OCI-LY7 (cell line): ENCODE measurements at regions not wholly inside any gene's neighbourhood (a gene's known extent, or its start where the extent isn't known, plus 50 kb on each side); places are given as distances from the start of the nearest gene placed in this dataset.

Experiments
- BruUV-seq: library from RNA; stranded (reverse); fragments of 400-500 nt; replicated peaks from 2 replicates; lab custom pipeline; 2021; lab: Mats Ljungman, UMichigan
- CTCF ChIA-PET: fragments of 300-600 bp; sonication (Branson Sonifier 250); formaldehyde crosslinking; loops from one replicate; lab custom pipeline; 2022; ENCODE audit warnings: antibody characterized with exemption; ENCODE audit not compliant: unreplicated experiment; lab: Charles Lee
- POLR2A ChIA-PET: fragments of 300-600 bp; sonication (Branson Sonifier 250); formaldehyde crosslinking; loops from one replicate; lab custom pipeline; 2022; ENCODE audit warnings: antibody characterized with exemption; lab: Charles Lee
- DNase-seq: peaks from one replicate; pipeline ENCODE4 v3.0.0-alpha.2; 2015; ENCODE audit warnings: low spot score
- H2AFZ ChIP-seq: fragments of 200-600 bp; sonication (generic), shearing (Covaris generic); 2 replicates; pipeline ENCODE4 v1.6.1; 2014; ENCODE audit warnings: mild to moderate bottlenecking, antibody characterized with exemption, low read length, moderate library complexity
- H3K27ac ChIP-seq: fragments of 200-600 bp; sonication (generic); 2 replicates; pipeline ENCODE4 v1.5.1; 2014; ENCODE audit warnings: mixed run types, low read depth, mild to moderate bottlenecking, moderate library complexity, low read length, inconsistent platforms; ENCODE audit not compliant: poor library complexity, severe bottlenecking
- H3K36me3 ChIP-seq: fragments of 200-600 bp; sonication (generic); 2 replicates; pipeline ENCODE4 v1.6.1; 2014; ENCODE audit warnings: mild to moderate bottlenecking, antibody characterized with exemption, low read length, moderate library complexity, mixed read lengths; ENCODE audit not compliant: insufficient read depth
- H3K4me1 ChIP-seq: fragments of 200-600 bp; sonication (generic); 2 replicates; pipeline ENCODE4 v1.5.1; 2014; ENCODE audit warnings: mild to moderate bottlenecking, low read length; ENCODE audit not compliant: insufficient read depth, poor library complexity, severe bottlenecking
- H3K4me2 ChIP-seq: fragments of 200-600 bp; sonication (generic); 2 replicates; pipeline ENCODE4 v1.6.1; 2014; ENCODE audit warnings: mild to moderate bottlenecking, low read length
- H3K4me3 ChIP-seq: fragments of 200-600 bp; sonication (generic); 2 replicates; pipeline ENCODE4 v1.5.1; 2014; ENCODE audit warnings: mild to moderate bottlenecking, low read depth, low read length; ENCODE audit not compliant: poor library complexity, severe bottlenecking
- H3K79me2 ChIP-seq: fragments of 200-600 bp; sonication (generic); 2 replicates; pipeline ENCODE4 v1.6.1; 2016; ENCODE audit warnings: low read depth, mild to moderate bottlenecking, low read length, moderate library complexity, mixed read lengths; ENCODE audit not compliant: insufficient read depth
- H3K9me2 ChIP-seq: fragments of 200-600 bp; sonication (generic); 2 replicates; pipeline ENCODE4 v1.6.1; 2016; ENCODE audit warnings: mild to moderate bottlenecking, low read length, mixed read lengths; ENCODE audit not compliant: insufficient read depth
- H3K9me3 ChIP-seq: fragments of 200-600 bp; sonication (generic); 2 replicates; pipeline ENCODE4 v1.6.1; 2014; ENCODE audit warnings: mild to moderate bottlenecking, mixed run types, low read length, mixed read lengths
- H4K20me1 ChIP-seq: fragments of 200-600 bp; sonication (generic); 2 replicates; pipeline ENCODE4 v1.6.1; 2014; ENCODE audit warnings: mild to moderate bottlenecking, antibody characterized with exemption, low read length, moderate library complexity, mixed read lengths; ENCODE audit not compliant: insufficient read depth
- EZH2phosphoT487 ChIP-seq: fragments of 200-600 bp; sonication (generic); IDR thresholded peaks from 2 replicates; pipeline ENCODE4 v1.6.1; 2018; ENCODE audit warnings: low read depth, borderline replicate concordance, mild to moderate bottlenecking, mixed run types, antibody characterized with exemption, low read length, moderate library complexity, mixed read lengths
- intact Hi-C: fragments of 100-400 bp; cut with micrococcal nuclease; formaldehyde crosslinking; loops from one replicate; pipeline ENCODE4 v1.10.0; 2022; ENCODE audit not compliant: unreplicated experiment
- TF ChIP-seq, protein P1 (sequence below): fragments of 200-600 bp; sonication (generic); conservative IDR thresholded peaks from 2 replicates; pipeline ENCODE4 v1.5.1; 2014; ENCODE audit warnings: mild to moderate bottlenecking, antibody characterized with exemption, low read length, moderate library complexity, mixed read lengths

DNA sequence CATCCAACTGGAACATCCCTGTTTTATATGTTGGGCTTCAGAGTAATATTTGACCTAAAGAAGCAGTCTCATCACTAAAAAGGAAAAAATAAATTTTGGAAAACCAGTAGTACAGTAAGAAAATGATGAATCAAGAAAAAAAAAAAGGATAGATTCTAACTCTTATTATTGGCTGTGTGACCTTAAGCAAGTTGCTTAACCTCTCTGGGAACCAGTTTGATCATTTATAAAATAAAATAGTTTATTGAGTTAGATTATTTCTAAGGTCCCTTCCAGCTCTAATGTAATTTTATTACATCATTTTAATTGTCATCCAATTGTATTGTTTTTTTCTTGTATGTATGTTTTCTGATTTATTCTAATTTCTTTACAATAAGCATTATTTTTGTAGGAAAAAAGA lies 127.0 kb downstream of the PRELID2 start:
- POLR2A ChIA-PET, result no interaction called here
- H3K79me2 ChIP-seq, result no peaks in the 10 kb centered on the region
- no peak overlapping the region for H3K4me3 ChIP-seq
- H3K4me2 ChIP-seq, result no peak overlapping the region
- no peaks in the 10 kb centered on the region for H3K36me3 ChIP-seq
- no peaks in the 10 kb centered on the region for H3K4me1 ChIP-seq
- DNase-seq, result no peak
- no TSS peak for BruUV-seq
- no peaks in the 10 kb centered on the region for H3K9me2 ChIP-seq
- CTCF ChIA-PET, result no interaction called here
- H3K9me3 ChIP-seq, result no peaks in the 10 kb centered on the region
- H3K27ac ChIP-seq, result no peak overlapping the region
- H4K20me1 ChIP-seq, result no peaks in the 10 kb centered on the region
- no peak for TF ChIP-seq EZH2phosphoT487
- TF ChIP-seq, protein P1, sequence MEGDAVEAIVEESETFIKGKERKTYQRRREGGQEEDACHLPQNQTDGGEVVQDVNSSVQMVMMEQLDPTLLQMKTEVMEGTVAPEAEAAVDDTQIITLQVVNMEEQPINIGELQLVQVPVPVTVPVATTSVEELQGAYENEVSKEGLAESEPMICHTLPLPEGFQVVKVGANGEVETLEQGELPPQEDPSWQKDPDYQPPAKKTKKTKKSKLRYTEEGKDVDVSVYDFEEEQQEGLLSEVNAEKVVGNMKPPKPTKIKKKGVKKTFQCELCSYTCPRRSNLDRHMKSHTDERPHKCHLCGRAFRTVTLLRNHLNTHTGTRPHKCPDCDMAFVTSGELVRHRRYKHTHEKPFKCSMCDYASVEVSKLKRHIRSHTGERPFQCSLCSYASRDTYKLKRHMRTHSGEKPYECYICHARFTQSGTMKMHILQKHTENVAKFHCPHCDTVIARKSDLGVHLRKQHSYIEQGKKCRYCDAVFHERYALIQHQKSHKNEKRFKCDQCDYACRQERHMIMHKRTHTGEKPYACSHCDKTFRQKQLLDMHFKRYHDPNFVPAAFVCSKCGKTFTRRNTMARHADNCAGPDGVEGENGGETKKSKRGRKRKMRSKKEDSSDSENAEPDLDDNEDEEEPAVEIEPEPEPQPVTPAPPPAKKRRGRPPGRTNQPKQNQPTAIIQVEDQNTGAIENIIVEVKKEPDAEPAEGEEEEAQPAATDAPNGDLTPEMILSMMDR, result no peak
- intact Hi-C loops, result no loop called here
- H2AFZ ChIP-seq, result no peak overlapping the region

DNA sequence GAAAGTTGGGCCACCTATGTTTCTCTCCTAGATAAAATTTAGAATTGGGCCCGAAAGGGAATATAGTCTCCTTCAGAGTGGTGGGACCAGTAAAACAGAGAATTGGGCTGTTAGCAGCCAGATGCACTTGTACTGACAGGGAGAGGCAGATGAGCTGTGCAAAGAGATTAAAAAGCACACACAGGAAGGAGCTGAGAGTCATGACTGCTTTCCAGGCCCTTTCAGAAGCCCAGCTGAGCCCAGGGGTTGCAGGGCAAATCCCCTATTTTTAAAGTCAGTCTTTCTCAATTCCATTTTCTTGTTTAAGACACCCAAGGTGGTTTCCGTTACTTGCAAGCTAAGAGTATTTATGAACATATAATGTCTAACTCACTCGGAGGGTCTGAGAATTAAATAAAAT lies 130.4 kb downstream of the PRELID2 start:
- intact Hi-C loops, result no loop called here
- Histone ChIP-seq H4K20me1 (no peaks in the 10 kb centered on the region), H3K4me1 (no peaks in the 10 kb centered on the region), H3K4me2 (no peak overlapping the region), H3K9me2 (no peaks in the 10 kb centered on the region), H3K4me3 (no peak overlapping the region), H3K9me3 (no peaks in the 10 kb centered on the region), H2AFZ (no peak overlapping the region), H3K27ac (no peak overlapping the region), H3K79me2 (no peaks in the 10 kb centered on the region), H3K36me3 (no peaks in the 10 kb centered on the region)
- ChIA-PET CTCF (no interaction called here), POLR2A (interaction anchor here (0.7 kb wide), 2 partner anchors 280 to 683 kb away, joined by 3 to 4 read pairs; no protein-coding TSS in a partner anchor)
- DNase-seq, result no peak
- no TSS peak for BruUV-seq
- TF ChIP-seq EZH2phosphoT487, result no peak
- TF ChIP-seq, protein P1, result no peak

DNA sequence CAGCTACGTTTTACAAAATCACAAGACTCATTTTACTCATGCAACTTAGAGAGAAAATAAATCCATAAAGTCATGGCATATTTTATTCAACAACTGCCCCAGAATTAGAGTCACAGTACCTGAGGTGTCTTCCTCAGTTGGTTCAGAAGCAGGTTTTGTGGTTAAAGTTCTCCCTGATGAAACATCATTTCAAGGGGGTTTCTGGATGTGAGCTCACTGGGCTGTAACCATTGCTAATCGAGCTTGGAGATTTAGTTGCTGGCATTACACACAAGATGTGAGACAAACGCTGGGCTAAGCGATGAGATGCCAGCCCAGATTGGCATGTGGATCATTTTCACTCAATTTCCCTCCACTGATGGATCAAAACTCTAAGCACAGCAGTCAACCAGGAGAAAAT lies 131.3 kb downstream of the PRELID2 start:
- no peaks in the 10 kb centered on the region for H3K36me3 ChIP-seq
- no peaks in the 10 kb centered on the region for H3K79me2 ChIP-seq
- no peaks in the 10 kb centered on the region for H4K20me1 ChIP-seq
- no peak for DNase-seq
- no peak overlapping the region for H2AFZ ChIP-seq
- ChIA-PET POLR2A (interaction anchor here (1.2 kb wide), 1 partner anchor 9 kb away, joined by 3 read pairs; no protein-coding TSS in a partner anchor), CTCF (no interaction called here)
- no peaks in the 10 kb centered on the region for H3K9me2 ChIP-seq
- BruUV-seq, result no TSS peak
- no peaks in the 10 kb centered on the region for H3K4me1 ChIP-seq
- H3K4me2 ChIP-seq, result no peak overlapping the region
- no peaks in the 10 kb centered on the region for H3K9me3 ChIP-seq
- intact Hi-C loops, result no loop called here
- H3K4me3 ChIP-seq, result no peak overlapping the region
- H3K27ac ChIP-seq, result no peak overlapping the region
- TF ChIP-seq, protein P1, result no peak
- TF ChIP-seq EZH2phosphoT487, result no peak
